Ramos (cell line): ENCODE measurements at regions not wholly inside any gene's neighbourhood (a gene's known extent, or its start where the extent isn't known, plus 50 kb on each side); places are given as distances from the start of the nearest gene placed in this dataset.
"Not testable (repeated sequence)": the region's sequence is repeated elsewhere in the genome, so short reads cannot be mapped to it uniquely, and the experiment has no call there.

Source experiments
- in situ Hi-C: fragments of 300-500 bp; cut with MboI; formaldehyde crosslinking; loops from one replicate; pipeline ENCODE4 v1.14.3; 2022; ENCODE audit warnings: low sequenced_read_pairs; ENCODE audit not compliant: unreplicated experiment

DNA sequence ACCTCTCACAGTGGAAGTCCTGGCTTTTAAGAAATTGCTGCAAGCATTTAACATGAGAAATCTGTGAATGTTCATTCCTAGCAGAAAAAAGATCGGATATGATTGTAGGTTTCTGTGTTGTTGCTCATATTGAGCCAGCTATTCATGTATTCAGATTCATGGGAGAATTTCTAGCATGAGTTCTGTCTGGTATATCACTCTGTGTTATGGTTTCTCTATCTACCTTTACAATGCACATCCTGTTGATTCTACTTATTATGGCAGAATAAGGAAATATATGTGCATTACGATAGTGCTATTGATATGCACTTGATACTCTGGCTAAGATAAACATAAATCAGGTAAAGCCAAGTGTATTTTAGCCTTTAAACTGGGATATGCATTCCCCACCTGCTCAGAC is 138.2 kb downstream of the KCNRG start:
- in situ Hi-C loops = no loop called here

DNA sequence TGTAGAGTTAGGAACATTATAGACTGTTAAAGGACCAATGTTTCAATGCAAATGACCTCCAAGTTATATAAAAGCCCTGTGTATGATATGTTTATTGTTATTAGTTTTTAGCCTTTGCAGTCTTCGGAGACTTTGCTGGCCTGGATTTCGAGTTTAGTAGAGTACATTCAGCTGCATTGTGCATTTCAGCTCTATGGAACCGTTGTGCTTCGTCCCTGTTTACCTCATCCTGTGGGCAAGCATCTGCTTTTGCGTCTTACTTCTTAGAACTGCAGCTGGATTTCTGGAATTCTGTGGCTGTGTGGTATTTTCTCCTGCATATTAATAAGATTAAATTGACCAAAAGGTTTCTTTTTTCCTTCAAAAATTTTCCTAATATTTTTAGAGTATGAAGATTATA is 138.6 kb downstream of the KCNRG start:
- in situ Hi-C loops = no loop called here

DNA sequence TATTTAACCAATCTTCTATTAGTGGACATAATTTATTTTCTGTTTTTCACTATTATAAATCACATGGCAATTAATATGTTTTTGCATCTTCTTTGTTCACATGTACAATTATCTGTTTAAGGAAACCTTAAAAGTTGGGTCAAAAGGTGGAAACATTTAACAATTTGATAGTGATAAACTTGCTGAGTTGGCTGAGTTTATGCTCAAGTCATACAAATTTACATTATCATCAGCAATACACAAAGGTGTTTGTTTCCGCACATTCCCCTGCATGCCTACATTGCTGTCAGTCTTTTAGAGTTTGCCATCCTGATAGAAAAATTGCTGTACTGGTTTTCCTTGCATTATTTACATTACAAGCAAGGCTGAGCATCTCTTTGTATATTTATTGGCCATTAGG is 139.5 kb downstream of the KCNRG start:
- in situ Hi-C loops = no loop called here

DNA sequence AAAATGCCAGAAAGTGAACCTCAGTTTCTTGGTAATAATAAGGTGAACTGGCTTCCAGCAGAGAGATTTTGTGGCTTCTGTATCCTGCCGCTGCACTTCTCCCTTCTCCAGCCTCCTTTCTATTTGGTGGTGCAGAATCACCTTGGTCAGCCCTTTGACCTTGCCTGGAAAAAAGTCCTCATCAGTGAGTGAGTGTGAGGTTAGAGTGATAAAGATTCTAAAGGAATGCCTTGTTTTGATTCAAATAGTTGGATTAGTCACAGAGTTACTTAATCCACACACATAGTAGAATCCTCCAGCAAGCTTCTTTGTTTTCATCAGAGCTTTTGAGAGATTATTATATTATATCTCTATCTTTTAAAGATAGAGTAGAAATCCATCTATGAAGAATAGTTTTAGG is 140.9 kb downstream of the KCNRG start:
- in situ Hi-C loops = no loop called here

DNA sequence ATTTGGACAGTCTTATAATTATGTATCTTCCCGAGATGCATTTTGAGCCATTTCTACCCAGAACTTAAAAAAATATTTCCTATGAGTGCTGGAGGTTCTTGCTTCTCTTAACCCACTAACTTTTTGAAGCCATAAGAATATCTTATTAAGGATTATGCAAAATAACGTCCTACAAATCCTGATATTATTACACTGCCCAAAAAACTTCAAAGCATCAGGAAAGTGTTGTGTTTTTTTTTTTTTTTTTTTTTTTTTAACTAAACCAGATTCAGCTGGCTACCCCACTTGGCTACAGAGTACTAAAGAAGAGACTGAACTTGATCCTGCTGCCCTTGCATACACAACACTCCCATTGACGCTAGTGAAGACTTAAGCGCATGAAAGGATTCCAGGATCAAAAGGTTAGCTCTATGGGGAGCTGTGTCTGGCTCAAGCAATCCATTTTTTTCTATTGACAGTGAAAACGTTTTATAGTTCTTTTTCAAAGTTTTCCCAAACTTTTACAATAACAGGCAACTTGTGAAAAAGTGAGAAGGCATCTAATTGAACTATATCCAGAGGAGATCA is 141.4 kb downstream of the KCNRG start:
- in situ Hi-C loops = no loop called here

DNA sequence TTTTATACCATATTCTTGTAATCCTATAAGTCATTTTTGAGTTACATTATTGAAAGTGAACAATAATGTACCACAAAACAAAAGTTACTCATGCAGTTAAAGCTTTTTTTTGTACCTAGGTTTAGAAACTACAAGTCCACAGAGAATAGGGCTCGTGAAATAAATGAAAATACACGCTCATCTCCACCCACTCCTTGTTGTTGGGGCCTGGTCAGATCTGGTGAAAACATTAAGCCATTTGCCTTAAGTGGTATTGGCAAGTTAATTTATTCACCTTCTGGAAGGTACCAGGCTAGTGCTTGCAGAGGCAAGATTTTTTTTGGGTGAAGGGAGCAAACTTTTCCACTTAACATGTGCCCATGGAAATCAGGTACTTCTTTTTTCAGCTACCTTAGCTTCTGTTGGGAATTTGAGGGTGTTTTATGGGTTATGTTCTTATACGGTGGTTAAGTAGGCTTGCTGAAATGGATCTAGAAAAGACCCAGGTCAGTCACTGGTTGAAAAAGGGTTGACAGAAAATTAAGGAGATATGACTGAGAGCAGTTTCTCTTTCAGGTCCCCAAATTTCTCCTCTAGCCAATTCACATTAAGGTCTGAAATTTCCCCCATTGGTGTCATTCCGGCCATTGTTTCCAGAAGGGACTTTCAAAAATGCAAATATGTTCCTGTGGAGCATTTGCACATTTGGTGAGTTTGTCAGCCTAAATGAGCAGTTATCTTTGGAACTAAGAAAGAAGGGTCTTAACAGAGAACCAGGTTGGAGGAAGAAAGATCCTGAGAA is 143.3 kb downstream of the KCNRG start:
- in situ Hi-C loops = no loop called here

DNA sequence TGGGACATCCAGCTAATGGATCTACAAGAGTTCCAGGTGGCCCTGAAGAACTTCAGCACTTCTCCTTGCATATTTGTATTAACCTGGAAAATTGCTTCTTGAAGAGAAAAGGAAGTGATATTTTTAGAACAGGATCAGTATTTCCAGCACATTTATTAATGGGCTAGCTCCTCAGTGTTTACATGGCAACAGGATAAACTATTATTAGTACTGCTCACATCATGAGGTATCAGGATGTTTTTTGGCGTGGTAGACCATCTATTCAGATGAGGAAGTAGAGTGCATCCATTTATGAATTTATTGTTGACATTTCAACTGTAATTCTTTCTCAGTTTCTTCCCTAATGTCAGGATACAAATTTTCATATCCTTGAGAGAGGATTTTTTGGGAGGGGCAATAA is 144.4 kb downstream of the KCNRG start:
- in situ Hi-C loops = no loop called here

DNA sequence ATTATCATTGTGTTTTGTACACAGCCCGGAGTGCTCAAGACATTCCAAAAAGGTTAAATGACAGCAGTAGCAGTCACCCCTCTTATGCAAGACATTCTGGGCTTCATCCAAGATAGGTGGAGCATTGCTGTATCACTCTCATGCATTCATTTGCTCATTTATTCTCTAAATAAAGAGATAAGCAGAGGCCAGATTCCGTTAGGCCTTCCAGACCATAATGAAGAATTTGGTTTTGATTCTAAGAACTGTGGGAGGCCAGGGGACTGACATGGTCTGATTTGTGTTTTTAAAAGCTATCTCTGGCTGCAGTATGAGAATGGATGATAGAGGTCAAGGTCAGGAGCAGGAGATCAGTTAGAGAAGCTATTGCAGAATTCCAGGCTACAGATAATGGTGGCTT is 145.8 kb downstream of the KCNRG start:
- in situ Hi-C loops = no loop called here

DNA sequence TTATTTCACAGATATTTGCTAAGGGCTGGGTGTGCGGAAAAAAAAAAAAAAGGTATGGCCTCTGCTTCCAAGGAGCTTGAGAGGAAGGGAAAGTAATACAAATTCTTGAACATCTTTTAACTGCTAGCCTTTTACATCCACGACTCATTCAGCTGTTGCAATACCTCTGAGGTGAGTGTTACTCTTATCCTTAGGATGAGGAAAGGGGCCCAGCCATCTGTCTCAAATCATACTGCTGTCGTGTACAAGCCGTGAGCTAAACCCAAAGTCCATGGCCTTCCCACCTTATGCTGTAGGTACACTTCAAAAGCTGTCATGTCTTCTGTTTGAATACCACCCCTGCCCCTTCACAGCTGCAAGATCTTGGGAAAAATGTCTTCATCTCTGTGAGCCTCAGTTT is 146.8 kb downstream of the KCNRG start:
- in situ Hi-C loops = no loop called here

DNA sequence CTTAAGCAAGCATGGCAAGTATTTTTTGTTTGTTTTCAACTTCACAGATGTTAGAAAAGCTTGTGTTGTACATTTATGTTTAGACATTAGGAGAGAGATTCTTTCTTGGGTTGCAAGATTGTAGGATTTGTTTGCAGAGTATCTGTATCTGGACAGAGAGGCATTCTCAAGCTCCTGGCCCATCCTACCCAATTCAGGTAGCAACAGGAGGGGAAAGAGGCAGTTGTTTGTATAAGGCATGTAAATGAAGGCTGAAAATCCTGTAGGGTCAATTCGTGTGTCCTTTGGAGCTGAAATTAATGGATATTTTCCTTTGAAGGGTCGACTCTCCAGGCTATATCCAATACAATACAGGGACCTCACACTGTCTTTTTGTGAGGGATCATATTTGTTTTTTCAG is 147.3 kb downstream of the KCNRG start:
- in situ Hi-C loops = no loop called here

DNA sequence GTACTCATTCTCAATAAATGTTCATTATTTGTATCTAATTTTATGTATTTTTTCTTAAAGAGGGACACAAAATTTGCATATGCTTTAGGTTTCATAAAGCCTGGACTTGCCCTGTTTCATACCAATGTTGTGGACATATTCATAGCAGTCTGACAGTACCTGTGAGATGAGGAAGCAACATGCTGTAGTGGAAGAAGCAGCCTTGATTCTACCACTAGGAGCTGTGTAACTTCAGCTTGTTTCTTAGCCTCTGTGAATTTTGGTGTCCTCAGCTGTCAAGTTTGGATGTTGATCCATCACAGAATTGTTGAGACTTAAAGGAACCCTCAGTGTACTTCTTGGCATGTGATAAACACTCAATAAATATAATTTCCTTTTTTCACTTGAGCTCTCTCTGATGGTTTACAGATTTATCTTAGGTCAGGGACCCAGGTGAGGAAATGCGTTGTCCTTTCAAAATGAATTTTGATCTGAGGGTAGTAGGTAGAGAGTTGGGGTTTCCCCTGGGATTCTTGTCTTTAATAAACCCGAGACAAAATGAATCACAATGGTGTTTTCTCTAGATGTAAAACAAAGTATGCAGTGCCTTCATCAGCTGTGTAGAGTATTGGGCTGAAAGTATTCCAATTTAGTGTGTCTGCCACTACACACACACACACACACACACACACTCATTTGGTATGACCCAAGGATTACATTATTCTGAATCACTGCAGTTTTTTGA is 152.1 kb downstream of the KCNRG start:
- in situ Hi-C loops = no loop called here

DNA sequence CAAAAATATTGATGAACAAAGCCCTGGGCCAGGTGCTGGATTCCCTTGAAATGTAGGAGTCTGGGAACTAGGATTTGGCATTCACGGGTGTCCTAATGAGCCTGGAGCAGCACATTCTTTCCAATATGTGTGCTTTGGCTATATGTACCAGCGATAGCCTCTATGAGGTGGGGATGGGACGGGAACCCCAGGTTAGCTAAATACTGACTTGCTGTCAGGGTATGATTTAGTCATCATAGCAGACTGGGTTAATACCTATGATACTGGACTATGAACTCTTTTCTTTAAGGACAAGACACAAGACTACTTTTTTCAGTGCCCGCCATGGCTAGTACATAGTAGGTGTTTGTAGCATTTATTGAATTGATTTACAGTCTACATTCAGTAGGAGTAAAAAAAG is 152.7 kb downstream of the KCNRG start:
- in situ Hi-C loops = no loop called here

DNA sequence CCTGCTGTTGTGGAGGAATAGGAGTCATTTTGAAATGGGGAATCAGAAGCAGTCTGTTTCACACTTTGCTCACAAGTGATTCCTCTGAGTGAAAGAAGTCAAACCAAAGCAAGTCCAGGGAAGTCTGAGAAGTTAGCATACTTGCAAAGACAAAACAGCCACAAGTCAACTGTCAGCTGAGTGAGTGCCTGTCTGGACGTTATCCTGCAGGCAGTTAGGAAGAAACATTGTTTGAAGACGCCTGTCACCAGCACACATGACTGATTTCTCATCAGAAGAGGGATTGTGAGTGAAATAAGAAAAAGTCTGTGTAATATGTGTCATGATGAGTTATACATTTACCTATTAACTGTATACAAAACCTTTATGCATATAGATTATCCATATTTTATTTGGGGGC is 153.5 kb downstream of the KCNRG start:
- in situ Hi-C loops = no loop called here

DNA sequence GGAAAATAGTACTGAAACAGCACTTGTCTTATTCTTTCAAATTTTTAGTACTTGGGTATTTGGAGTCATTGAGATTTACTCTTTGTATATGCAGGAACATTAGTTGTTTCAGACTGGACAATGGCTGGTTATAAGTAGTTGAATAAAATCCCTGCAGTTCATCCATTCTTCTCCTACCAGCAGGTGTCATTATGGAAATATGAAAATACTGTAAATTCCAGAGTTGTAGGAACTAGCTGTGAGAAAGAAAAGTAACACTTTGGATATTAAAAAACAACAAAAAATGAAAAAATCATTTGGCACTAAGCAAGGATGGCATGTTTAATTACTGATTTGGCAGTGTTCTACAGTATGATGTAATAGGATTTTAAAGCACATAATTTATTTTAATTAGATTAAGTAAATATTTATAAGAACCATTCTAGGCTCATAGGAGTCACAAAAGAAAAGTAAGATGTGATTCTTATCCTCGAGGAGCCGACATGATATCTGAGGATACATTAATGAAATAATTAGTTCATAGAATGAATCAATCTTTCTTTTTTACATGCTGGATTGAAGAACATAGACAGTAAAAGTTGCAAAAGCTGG is 155.3 kb downstream of the KCNRG start:
- in situ Hi-C loops = no loop called here

DNA sequence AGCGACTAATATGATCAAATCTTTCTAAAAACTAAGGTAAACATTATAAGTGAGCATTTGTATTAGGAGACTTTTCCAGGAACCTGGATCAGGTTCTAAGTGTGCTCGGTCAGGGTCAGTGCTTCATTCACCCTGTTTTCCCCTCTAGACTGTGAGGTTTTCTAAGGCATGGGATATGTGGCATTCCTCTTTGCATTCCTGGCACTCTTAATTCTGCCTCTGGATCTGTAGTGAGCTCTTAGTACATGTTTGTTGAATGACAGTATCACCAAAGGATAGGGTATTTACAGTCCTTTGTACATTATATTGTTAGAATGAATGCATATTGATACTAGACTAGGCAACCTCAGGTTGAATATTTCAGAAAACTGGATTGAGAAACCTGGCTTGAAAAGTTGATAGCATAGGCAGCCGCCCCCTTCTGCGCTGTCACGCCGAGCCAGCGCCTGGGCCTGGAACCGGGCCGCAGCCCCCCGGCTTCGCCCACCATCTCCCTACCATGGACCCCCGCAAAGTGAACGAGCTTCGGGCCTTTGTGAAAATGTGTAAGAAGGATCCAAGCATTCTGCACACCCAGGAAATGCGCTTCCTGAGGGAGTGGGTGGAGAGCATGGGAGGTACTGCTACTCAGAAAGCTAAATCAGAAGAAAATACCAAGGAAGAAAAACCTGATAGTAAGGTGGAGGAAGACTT is 156.5 kb downstream of the KCNRG start:
- in situ Hi-C loops = no loop called here

DNA sequence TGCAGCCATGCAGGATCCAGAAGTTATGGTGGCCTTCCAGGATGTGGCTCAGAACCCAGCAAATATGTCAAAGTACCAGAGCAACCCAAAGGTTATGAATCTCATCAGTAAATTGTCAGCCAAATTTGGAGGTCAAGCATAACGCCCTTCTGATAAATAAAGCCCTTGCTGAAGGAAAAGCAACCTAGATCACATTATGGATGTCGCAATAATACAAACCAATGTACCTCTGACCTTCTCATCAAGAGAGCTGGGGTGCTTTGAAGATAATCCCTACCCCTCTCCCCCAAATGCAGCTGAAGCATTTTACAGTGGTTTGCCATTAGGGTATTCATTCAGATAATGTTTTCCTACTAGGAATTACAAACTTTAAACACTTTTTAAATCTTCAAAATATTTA is 157.8 kb downstream of the KCNRG start:
- in situ Hi-C loops = not testable (repeated sequence)

DNA sequence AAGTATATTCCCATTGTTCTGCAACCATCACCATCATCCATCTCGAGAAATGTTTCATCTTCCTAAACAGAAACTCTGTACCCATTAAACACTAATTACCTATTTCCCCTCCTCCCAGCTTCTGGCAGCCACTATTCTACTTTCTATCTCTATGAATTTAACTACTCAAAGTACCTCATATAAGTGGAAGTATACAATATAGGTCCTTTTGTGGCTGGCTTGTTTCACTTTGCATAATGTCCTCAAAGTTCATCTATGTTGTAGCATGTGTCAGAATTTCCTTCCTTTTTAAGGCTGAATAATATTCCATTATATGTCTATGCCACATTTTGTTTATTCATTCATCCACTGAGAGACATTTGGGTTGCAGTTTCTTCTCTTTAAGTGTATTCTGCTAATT is 159.4 kb downstream of the KCNRG start:
- in situ Hi-C loops = no loop called here

DNA sequence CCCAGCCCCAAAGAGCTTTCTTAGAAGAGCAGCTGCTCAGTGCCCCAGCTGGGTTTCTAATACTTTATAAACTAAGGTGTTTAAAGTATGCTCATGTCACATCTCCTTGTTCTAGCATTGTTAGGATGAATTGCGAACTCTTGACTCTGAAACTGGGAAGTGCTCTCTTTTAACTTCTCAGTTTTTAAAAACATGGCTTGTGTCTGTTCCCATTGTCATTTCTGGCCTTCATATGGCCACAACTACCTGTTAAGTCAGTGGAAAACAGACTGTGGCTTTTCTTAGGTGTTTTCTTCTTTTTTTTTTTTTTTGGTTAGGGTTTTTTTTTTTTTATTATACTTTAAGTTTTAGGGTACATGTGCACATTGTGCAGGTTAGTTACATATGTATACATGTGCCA is 164.7 kb downstream of the KCNRG start:
- in situ Hi-C loops = no loop called here

DNA sequence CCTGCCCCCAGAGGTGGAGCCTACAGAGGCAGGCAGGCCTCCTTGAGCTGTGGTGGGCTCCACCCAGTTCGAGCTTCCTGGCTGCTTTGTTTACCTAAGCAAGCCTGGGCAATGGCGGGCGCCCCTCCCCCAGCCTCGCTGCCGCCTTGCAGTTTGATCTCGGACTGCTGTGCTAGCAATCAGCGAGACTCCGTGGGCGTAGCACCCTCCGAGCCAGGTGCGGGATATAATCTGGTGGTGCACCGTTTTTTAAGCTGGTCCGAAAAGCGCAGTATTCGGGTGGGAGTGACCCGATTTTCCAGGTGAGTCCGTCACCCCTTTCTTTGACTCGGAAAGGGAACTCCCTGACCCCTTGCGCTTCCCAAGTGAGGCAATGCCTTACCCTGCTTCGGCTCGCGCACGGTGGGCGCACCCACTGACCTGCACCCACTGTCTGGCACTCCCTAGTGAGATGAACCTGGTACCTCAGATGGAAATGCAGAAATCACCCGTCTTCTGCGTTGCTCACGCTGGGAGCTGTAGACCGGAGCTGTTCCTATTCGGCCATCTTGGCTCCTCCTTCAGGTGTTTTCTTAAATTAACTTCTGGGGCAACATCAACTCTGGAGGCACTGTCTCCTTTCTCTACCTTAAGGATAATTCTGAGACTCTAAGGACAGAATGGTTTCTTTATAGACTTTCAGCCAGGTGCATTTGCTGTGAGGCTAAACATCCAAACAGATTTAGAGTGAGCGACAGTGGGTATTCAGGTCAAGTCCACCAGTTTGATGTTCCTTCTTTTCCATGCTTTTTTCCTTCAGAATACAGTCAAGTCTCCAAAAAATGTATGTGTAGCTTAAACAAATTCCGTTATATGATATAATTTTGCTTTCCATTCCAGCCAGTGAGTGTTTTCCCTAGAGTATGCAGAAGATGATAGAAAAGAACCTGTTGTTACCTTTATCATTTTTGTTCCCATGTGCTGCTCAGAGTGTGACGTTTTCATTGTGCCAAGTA is 170.8 kb downstream of the KCNRG start:
- in situ Hi-C loops = not testable (repeated sequence)
